Suppressor macrophage treated with lipopolysaccharide for 4 hours (primary cell): ENCODE measurements at regions not wholly inside any gene's neighbourhood (a gene's known extent, or its start where the extent isn't known, plus 50 kb on each side); places are given as distances from the start of the nearest gene placed in this dataset.

Experiments used
- DNase-seq: peaks from one replicate; pipeline ENCODE4 v3.0.0-alpha.2; 2020

GRCh38 chr18:29305516-29305915, 1128.6 kb upstream of the CDH2 start:
- no peak for DNase-seq

- no peak for DNase-seq
Observed at GRCh38 chr18:29301048-29301447, 1124.1 kb upstream of the CDH2 start.

- DNase-seq, result no peak
Observed at GRCh38 chr18:29285471-29285870, 1108.5 kb upstream of the CDH2 start.

GRCh38 chr18:29271501-29271900, 1094.6 kb upstream of the CDH2 start:
- DNase-seq, result no peak

GRCh38 chr18:29259838-29260237, 1082.9 kb upstream of the CDH2 start:
- DNase-seq, result no peak

GRCh38 chr18:29254123-29254522, 1077.2 kb upstream of the CDH2 start:
- no peak for DNase-seq

- no peak for DNase-seq
Observed at GRCh38 chr18:29251681-29252080, 1074.8 kb upstream of the CDH2 start.

GRCh38 chr18:29250843-29251242, 1073.9 kb upstream of the CDH2 start:
- DNase-seq, result no peak

GRCh38 chr18:29250259-29250658, 1073.3 kb upstream of the CDH2 start:
- peak; percentile 6 for DNase-seq

- DNase-seq, result no peak
Observed at GRCh38 chr18:29248805-29249204, 1071.9 kb upstream of the CDH2 start.

GRCh38 chr18:29241199-29241598, 1064.3 kb upstream of the CDH2 start:
- DNase-seq, result no peak

GRCh38 chr18:29234751-29235150, 1057.8 kb upstream of the CDH2 start:
- no peak for DNase-seq

- no peak for DNase-seq
Observed at GRCh38 chr18:29226213-29226612, 1049.3 kb upstream of the CDH2 start.

GRCh38 chr18:29225351-29225750, 1048.4 kb upstream of the CDH2 start:
- no peak for DNase-seq

GRCh38 chr18:29218091-29218490, 1041.2 kb upstream of the CDH2 start:
- no peak for DNase-seq

GRCh38 chr18:29217124-29217915, 1040.4 kb upstream of the CDH2 start:
- no peak for DNase-seq

GRCh38 chr18:29198834-29199233, 1021.9 kb upstream of the CDH2 start:
- no peak for DNase-seq

- DNase-seq, result no peak
Observed at GRCh38 chr18:29196307-29196706, 1019.4 kb upstream of the CDH2 start.

- no peak for DNase-seq
Observed at GRCh38 chr18:29191263-29191662, 1014.3 kb upstream of the CDH2 start.

GRCh38 chr18:29188760-29189159, 1011.8 kb upstream of the CDH2 start:
- DNase-seq, result no peak

GRCh38 chr18:29185801-29186200, 1008.9 kb upstream of the CDH2 start:
- DNase-seq, result no peak

GRCh38 chr18:29184654-29185053, 1007.7 kb upstream of the CDH2 start:
- no peak for DNase-seq

GRCh38 chr18:29181151-29181901, 1004.4 kb upstream of the CDH2 start:
- no peak for DNase-seq

- no peak for DNase-seq
Observed at GRCh38 chr18:29176681-29177080, 999.8 kb upstream of the CDH2 start.
